ENCODE measurements at regions not wholly inside any gene's neighbourhood (a gene's known extent, or its start where the extent isn't known, plus 50 kb on each side); places are given as distances from the start of the nearest gene placed in this dataset.
A peak's percentile ranks its signal among the peaks of the same experiment; 100 is the strongest.
"Not testable (repeated sequence)": the region's sequence is repeated elsewhere in the genome, so short reads cannot be mapped to it uniquely, and the experiment has no call there.

GRCh38 chr1:194052514-194053338 lies 866.3 kb upstream of the B3GALT2 start:
- ATAC-seq (no peak), DNase-seq (ENCODE audit: low spot score) (no peak)
- intact Hi-C loops (cut with DNase I): no loop called here

DNA sequence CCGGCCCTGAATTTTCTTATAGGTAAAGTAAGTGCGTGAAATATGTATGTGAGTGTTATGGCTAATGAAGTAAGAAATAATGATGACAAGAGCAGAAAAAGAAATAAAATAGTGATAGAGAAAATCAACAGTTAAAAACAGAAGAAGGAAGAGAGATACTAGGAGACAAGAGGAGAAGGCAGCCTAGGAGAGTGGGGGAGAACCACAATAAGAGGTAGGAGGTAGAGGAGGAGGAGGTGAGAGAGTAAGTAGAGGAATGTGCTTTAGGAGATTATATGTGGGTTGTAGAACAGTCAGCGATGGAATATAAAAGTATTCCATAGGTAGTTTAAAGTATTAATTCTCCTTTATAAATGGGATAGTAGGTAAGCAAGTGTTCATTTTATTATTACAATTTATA lies 861.5 kb upstream of the B3GALT2 start:
- DNase-seq (ENCODE audit: low spot score): no peak
- ATAC-seq: no peak
- intact Hi-C loops (cut with DNase I): no loop called here

DNA sequence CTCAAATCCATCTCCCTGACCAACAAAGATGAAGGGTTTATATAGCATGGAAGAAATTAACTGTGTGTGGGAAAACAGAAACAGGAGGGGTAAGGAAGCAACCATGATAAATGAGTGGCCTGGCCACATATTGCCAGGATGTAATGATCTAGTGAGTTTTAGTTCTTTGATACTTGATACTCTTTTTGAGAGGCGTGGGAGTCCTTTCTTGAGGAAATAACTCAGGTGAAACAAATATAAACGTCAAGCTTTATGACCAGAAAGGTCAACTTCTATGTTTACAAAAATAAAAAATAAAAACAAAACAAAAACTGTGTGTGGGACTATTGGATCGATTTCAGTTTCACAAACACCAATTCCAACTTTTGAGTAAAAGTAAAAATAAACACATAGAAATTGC lies 860.8 kb upstream of the B3GALT2 start:
- no peak for ATAC-seq
- DNase-seq (ENCODE audit: low spot score): no peak
- intact Hi-C loops (cut with DNase I): no loop called here

GRCh38 chr1:194045416-194045815 lies 859.0 kb upstream of the B3GALT2 start:
- intact Hi-C loops (cut with DNase I): no loop called here
- ATAC-seq: no peak

GRCh38 chr1:194044892-194045291 lies 858.5 kb upstream of the B3GALT2 start:
- intact Hi-C loops (cut with DNase I): no loop called here
- DNase-seq (ENCODE audit: low spot score) (no peak), ATAC-seq (no peak)

More at GRCh38 chr1:194045416-194045815, 859.0 kb upstream of the B3GALT2 start:
- DNase-seq (ENCODE audit: low spot score): no peak

- ATAC-seq (no peak), DNase-seq (ENCODE audit: low spot score) (no peak)
- intact Hi-C loops (cut with DNase I): no loop called here
Observed at GRCh38 chr1:194043984-194044755, 857.8 kb upstream of the B3GALT2 start.

- intact Hi-C loops (cut with DNase I): no loop called here
- ATAC-seq (no peak), DNase-seq (ENCODE audit: low spot score) (no peak)
Observed at GRCh38 chr1:194042736-194043135, 856.3 kb upstream of the B3GALT2 start.

- no peak for ATAC-seq
- DNase-seq (ENCODE audit: low spot score): no peak
- intact Hi-C loops (cut with DNase I): no loop called here
Observed at GRCh38 chr1:194040496-194040895, 854.1 kb upstream of the B3GALT2 start.

DNA sequence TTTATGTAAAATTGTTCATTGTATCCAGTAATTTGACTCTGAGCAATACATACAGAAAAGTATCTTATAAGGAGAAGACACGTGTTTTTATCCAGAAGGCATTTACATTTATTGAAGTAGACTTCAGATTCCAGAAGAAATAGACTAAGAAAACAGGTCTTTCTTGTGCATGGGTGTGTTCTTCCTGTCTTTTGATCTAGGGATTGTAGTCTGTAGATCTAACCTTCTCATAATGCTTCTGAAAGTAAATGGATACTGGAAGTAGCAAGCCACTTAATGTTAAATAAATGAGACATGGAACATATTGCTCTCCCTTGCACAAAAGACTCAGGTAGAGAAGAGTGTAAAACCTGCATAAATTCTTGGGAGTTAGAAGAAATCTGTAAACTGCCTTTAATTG lies 853.2 kb upstream of the B3GALT2 start:
- intact Hi-C loops (cut with DNase I): no loop called here
- no peak for ATAC-seq
- no peak for DNase-seq (ENCODE audit: low spot score)

- no peak for ATAC-seq
- DNase-seq (ENCODE audit: low spot score): no peak
- intact Hi-C loops (cut with DNase I): no loop called here
Observed at GRCh38 chr1:194033646-194034045, 847.2 kb upstream of the B3GALT2 start.

GRCh38 chr1:194028002-194028401 lies 841.6 kb upstream of the B3GALT2 start:
- no peak for ATAC-seq
- no peak for DNase-seq (ENCODE audit: low spot score)
- intact Hi-C loops (cut with DNase I): no loop called here

- DNase-seq (ENCODE audit: low spot score) (no peak), ATAC-seq (no peak)
- intact Hi-C loops (cut with DNase I): no loop called here
Observed at GRCh38 chr1:194026422-194026821, 840.0 kb upstream of the B3GALT2 start.

DNA sequence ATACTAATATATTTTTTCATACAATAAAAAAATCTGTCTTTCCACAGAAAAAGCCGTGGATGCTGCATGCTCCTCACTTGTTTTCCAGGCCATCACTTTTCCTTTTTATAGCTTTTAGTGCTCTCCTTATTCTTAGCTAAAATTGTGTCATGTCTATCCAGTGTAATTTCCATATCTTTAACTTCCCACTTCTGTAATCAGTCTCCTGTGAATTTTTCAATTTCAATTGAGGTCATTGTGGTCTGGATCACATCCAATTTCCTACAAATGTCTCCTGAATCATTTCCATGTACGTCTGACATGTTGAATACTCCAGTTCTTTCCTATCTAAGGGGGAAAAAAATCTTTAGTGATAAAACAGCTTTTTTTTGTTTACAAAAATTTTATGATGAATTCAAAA lies 838.2 kb upstream of the B3GALT2 start:
- no peak for DNase-seq (ENCODE audit: low spot score)
- ATAC-seq: peak; percentile 42
- intact Hi-C loops (cut with DNase I): no loop called here

DNA sequence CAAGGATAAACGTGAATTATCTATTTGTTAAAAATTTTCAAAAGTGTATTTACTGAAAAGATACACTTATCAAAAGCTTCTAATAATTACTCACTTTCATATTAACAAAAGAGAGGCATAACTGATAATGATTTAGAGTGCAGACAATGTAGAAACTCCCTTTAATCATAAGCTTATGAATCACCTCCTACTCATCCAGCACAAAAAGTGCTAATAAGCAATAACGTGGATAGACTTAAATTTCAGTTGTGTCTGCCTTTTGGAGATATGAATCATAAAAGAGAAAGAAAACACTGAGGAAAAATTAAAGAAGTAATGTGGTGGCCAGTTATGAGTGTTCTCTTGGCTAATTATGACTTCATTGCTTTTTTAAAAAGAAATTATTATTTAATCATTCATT lies 827.6 kb upstream of the B3GALT2 start:
- ATAC-seq (no peak), DNase-seq (ENCODE audit: low spot score) (no peak)
- intact Hi-C loops (cut with DNase I): no loop called here

DNA sequence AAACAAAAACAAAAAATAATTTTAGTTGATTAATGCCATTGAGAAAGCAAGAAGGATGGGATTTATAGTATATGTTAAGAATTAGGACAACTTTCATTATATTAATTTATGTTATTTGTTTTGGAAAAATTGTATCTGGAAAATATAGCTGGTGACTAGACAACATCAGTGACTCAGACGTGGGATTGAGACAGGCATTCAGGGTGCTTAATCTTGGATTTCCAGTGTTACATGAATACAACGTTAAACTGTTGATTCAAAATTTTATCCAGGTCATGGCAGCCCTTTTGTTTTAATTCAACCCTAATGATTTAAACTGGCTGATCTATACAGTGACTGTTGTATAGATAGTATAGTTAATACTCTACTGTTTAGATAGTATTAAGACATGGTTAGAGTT lies 827.1 kb upstream of the B3GALT2 start:
- ATAC-seq (no peak), DNase-seq (ENCODE audit: low spot score) (no peak)
- intact Hi-C loops (cut with DNase I): no loop called here

DNA sequence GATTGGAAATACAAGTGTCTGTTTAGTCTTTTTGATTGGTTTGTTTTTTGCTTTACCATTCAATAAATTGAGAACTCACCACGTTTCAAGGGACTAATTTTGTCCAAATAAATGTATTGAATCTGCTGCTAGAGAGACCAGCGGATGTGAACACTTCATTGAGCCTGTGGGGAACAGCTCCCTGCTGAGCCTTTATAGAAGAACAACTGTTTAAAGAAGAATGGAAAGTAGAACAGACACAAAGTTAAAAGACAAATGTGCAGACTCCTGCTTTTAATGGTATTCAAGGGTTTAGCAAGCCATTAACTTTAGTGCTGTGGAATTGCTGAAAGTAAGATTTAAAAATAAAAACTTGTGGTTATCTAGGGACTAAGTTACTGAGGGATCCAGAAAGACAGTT lies 817.7 kb upstream of the B3GALT2 start:
- no peak for DNase-seq (ENCODE audit: low spot score)
- intact Hi-C loops (cut with DNase I): no loop called here
- no peak for ATAC-seq

GRCh38 chr1:194001726-194002350 lies 815.4 kb upstream of the B3GALT2 start:
- ATAC-seq; intact Hi-C loops (cut with DNase I); DNase-seq (ENCODE audit: low spot score): not testable (repeated sequence)

- ATAC-seq (no peak), DNase-seq (ENCODE audit: low spot score) (no peak)
- intact Hi-C loops (cut with DNase I): no loop called here
Observed at GRCh38 chr1:193988885-193989284, 802.5 kb upstream of the B3GALT2 start.

DNA sequence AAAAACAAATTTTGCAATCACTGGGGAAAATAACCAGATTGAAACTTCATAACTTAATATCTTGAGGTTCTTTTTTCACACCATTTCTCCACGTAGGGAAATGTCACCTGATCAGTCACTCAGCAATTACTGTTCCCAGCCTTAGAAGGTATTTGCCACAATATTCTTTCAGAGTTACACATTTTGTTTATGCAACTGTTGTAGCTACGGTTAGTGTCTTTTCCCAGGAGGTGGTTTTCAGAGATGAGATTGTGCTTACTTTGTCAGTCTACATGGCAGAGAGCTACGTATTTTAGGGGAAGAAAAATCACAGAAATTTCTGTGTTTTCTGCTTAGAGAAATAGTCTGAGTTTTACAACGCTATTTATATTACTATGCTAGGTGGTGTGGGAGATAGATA lies 792.8 kb upstream of the B3GALT2 start:
- ATAC-seq (no peak), DNase-seq (ENCODE audit: low spot score) (no peak)

DNA sequence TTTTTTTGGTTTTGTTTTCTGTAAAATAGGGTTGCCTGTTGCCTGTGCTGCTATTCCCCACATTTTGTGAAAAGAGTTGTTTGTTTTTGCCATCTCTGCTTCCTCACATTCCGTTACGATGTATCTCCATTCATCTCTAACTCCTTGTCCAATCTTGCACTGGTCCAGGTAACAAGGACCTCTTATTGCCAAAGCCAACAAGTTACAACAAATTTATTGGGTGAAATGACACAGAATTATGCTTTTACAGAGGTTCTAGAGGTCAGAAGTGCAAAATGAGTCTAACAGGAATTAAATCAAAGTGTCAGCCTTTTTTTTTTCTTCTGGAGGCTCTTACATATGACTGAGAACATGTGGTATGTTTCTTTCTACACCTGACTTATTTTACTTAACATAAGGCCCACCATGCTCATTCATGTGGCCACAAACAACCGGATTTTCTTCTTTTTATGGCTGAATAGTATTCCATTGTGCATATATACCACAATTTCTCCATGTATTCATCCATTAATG lies 787.9 kb upstream of the B3GALT2 start:
- no peak for ATAC-seq
- intact Hi-C loops (cut with DNase I): no loop called here

More for the DNA sequence above, 792.8 kb upstream of the B3GALT2 start:
- intact Hi-C loops (cut with DNase I): no loop called here

More for the DNA sequence above, 787.9 kb upstream of the B3GALT2 start:
- no peak for DNase-seq (ENCODE audit: low spot score)
